Coronary artery (tissue), 2 donors: ENCODE measurements at regions not wholly inside any gene's neighbourhood (a gene's known extent, or its start where the extent isn't known, plus 50 kb on each side); places are given as distances from the start of the nearest gene placed in this dataset.

Experiments
- DNase-seq: peaks from one replicate; pipeline ENCODE4 v3.0.0-alpha.2; 2017; ENCODE audit warnings: low spot score
- H3K27ac ChIP-seq, 2 donors: fragments of 200-600 bp; sonication (generic); one replicate each; pipeline ENCODE4 v1.5.1; 2016 to 2019
- H3K4me3 ChIP-seq: fragments of 200-600 bp; sonication (generic); 2 replicates; pipeline ENCODE4 v1.5.1; 2016; ENCODE audit warnings: mild to moderate bottlenecking, moderate library complexity
- TF ChIP-seq, protein P1 (sequence below): fragments of 200-600 bp; sonication (generic); IDR thresholded peaks from one replicate; pipeline ENCODE4 v1.5.1; 2019; ENCODE audit warnings: antibody characterized with exemption

DNA sequence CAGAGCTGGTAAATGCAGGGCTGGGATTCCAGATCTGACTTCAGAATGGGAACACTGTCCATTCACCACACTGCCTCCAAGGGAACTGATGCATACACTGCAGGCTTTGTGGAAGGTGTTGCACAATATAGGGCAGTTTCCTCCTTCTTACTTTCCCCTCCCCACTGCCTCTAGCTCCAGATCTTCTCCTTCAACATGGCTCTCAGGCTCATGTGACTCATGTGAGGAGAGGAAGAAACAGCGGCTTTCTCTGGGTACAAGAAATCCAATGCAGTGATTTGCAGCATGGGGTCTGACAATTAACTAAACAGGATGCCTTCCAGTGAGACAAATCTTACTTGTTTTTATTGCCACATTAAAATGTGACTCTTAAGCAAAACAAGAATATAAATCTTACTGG lies 447.6 kb upstream of the CCDC196 start:
- TF ChIP-seq, protein P1, sequence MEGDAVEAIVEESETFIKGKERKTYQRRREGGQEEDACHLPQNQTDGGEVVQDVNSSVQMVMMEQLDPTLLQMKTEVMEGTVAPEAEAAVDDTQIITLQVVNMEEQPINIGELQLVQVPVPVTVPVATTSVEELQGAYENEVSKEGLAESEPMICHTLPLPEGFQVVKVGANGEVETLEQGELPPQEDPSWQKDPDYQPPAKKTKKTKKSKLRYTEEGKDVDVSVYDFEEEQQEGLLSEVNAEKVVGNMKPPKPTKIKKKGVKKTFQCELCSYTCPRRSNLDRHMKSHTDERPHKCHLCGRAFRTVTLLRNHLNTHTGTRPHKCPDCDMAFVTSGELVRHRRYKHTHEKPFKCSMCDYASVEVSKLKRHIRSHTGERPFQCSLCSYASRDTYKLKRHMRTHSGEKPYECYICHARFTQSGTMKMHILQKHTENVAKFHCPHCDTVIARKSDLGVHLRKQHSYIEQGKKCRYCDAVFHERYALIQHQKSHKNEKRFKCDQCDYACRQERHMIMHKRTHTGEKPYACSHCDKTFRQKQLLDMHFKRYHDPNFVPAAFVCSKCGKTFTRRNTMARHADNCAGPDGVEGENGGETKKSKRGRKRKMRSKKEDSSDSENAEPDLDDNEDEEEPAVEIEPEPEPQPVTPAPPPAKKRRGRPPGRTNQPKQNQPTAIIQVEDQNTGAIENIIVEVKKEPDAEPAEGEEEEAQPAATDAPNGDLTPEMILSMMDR, result no peak
- H3K4me3 ChIP-seq, result no peak overlapping the region
- DNase-seq, result no peak
- peak overlapping the region in 1 of 2 donors; percentile 62 for H3K27ac ChIP-seq

DNA sequence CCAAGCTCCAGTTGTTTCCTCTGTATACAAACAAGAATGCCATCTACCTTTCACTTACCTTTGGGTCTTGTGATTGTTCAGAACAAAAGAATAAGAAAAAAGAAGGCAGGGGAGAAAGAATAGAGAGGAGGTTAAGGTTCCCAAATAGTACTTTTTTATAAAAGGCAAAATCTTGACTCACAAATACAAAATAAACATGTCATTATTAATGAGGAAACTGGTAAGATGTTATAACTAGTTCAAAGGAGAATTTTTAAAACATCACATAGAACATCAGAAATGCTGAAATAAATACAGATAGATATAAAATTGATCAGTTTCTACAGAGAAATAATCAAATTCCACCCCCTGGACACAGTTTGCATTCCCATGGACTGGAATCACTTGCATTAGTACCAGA lies 446.7 kb upstream of the CCDC196 start:
- no peak overlapping the region for H3K27ac ChIP-seq
- no peak for DNase-seq
- no peak overlapping the region for H3K4me3 ChIP-seq
- TF ChIP-seq, protein P1, result no peak

DNA sequence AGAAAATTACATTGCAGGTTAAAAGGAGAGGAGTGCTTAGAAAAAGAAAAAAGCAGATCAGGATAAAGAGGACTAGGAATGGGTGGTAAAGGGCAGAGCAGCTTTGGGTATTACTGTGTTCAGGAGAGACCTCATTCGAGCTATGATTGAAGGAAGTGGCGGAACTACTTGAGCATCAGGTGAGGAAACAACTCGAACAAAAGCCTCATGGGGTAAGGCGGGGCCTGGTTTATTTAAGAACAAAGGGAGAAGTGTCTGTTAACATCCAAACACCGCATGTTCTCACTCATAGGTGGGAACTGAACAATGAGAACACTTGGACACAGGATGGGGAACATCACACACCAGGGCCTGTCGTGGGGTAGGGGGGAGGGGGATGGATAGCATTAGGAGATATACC lies 444.6 kb upstream of the CCDC196 start:
- no peak for DNase-seq
- no peak overlapping the region for H3K4me3 ChIP-seq
- no peak overlapping the region for H3K27ac ChIP-seq
- TF ChIP-seq, protein P1, result no peak

DNA sequence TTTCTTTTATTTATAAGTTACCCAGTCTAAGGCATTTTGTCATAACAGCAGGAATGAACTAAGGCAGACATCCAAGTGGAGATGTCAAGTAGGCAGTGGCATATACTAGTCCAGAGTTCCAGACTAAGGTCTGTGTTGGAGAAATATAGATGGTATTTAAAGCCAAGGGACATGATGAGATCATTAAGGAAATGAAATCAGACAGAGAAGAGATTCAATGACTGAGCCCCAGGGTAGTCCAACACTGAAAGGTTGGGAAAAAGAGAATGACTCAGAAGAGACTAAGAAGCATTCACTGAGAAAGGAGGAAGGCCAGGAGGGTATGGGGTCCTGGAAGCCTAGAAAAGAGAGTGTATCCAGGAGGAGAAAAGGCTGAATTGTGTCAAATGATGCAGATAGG lies 442.2 kb upstream of the CCDC196 start:
- H3K4me3 ChIP-seq, result no peak overlapping the region
- DNase-seq, result no peak
- H3K27ac ChIP-seq, result no peak overlapping the region
- TF ChIP-seq, protein P1, result no peak

DNA sequence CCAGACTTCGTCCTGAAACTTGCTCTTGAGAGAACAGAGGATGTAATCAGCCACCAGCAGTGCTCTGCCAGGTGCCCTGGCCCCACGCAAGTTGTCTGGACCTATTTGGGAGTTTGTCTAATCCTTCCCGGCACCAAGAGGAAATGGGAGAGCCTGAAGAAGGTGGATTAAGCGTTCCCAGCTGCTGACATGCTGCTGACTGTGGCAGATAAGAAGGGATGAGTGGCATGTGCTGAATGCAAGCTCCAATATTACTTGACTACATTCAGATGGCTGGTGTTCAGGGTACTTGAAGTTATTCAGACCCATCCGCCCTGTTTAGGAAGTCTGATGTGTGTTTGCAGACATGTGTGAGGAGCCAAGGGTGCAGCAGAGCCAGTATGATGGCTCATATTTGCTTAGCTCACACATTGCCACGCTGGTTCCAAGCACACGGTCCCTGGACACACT lies 440.6 kb upstream of the CCDC196 start:
- H3K27ac ChIP-seq, result no peak overlapping the region
- no peak overlapping the region for H3K4me3 ChIP-seq
- TF ChIP-seq, protein P1, result no peak
- DNase-seq, result no peak

DNA sequence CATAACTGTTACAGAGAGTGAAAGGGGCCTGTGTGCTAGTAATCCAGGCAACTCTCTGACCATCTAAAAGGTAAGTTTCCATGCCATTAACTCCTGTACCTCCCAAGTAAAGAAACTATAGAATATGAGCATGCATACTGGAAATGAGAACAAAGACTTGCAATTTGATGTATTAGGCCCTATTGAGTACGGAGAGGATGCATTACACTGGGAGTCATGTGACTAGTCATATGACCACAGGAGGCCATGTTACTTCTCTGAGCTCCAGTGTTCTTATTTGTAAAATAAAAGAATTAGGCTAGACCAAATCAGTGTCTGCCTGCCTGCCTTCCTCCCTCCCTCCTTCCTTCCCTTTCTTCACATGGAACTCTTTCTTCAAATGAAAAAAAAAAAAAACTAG lies 440.1 kb upstream of the CCDC196 start:
- TF ChIP-seq, protein P1, result no peak
- DNase-seq, result no peak
- Histone ChIP-seq H3K27ac (no peak overlapping the region), H3K4me3 (no peak overlapping the region)

DNA sequence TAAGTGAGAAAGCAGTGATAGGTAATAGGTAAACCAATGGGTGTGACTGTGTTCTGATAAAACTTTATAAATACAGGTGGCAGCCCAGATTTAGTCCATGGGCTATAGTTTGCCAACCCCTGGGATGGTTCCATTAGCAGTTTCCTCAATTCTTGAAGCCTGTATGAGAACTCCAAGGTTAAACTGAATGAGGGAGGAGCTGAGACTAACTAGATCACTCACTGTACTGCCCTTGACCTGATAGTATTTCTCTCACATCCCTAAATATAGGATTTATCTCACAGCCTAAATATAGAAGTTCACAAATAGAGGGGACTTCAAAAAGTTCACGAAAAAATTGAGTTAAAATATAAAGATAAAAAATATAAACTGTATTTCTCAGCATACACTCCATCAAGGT lies 439.6 kb upstream of the CCDC196 start:
- Histone ChIP-seq H3K4me3 (no peak overlapping the region), H3K27ac (no peak overlapping the region)
- DNase-seq, result no peak
- TF ChIP-seq, protein P1, result no peak
